ENCODE measurements at regions not wholly inside any gene's neighbourhood (a gene's known extent, or its start where the extent isn't known, plus 50 kb on each side); places are given as distances from the start of the nearest gene placed in this dataset.
"Not testable (repeated sequence)": the region's sequence is repeated elsewhere in the genome, so short reads cannot be mapped to it uniquely, and the experiment has no call there.

DNA sequence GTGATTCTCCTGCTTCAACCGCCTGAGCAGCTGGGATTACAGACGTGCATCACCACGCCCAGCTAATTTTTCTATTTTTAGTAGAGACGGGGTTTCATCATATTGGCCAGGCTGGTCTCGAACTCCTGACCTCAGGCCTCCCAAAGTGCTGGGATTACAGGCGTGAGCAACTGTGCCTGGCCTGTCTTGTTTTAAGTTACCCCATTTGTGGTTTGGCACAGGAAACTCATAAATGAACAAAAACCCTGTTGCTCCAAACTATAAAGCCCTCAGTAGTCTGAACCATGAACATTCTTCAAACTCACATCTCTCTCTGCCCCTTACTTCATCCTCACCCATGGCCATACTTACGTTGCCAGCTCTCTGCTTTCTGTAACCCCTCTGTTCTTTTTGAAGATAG, 61.7 kb downstream of the RHOU start:
- DNase-seq (ENCODE audit: low spot score), result not testable (repeated sequence)

DNA sequence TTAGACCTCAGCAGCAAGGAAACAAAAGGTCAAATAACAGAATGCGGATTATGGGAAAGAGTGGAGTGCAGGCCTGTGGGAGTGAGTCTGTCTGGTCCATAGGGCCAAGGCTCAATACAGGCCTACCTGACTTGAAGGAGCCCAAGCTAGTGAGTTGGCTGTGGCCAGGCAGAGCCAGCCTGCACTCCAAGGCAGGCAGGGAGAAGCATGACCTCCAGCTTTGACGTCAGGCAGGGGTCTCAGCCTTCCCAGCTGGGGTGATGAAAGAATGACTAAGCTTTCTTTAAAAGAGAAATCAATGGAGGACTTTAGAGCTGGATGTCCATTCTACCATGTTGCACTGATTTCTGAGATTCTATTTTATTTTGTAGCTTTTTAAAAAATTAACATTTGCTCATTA, 62.8 kb downstream of the RHOU start:
- no peak for DNase-seq (ENCODE audit: low spot score)

DNA sequence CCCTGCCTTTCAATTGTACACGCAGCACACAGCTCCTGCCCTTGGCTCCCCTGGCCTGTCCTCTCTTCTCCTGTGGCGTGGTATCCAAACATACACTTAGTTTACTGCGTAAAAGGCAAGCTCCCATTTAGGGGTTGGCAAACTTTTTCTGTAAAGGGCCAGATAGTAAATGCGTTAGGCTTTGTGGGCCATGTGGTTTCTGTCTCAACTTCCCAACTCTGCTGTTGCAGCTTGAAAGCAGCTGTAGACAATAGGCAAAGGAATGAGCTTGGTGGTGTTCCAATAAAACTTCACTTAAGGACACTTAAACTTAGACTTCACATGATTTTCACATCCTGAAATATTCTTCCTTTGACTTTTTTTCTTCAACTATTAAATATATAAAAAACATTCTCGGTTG, 63.3 kb downstream of the RHOU start:
- no peak for DNase-seq (ENCODE audit: low spot score)

DNA sequence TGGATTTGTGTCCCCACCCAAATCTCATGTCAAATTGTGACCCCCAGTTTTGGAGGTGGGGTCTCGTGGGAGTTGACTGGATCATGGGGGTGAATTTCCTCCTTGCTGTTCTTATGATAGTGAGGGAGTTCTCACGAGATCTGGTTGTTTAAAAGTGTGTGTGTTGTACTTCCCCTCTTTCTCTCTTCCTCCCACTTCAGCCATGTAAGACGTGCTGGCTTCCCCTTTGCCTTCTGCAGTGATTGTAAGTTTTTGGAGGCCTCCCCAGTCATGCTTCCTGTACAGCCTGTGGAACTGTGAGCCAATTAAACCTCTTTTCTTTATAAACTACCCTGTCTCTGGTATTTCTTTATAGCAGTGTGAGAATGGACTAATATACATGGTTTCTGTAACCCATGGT, 64.6 kb downstream of the RHOU start:
- DNase-seq (ENCODE audit: low spot score), result no peak

DNA sequence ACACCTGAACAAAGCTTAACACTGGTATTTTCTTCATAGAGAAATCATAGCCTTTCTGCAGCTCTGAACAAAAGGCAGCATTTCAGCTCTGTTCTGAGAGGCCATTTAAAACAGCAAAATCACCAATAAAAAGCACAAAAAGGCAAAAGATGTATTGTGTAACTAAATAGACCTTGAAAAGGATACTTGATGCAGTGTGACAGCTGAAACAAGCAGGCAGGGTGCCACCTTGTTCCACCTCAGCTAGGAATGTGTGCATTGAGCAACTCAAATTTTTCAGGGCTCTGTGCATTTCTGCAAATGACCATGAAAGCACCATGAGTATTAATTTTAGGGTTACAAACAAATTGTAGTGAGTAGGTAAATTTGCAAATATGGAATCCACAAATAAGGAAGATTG, 65.8 kb downstream of the RHOU start:
- no peak for DNase-seq (ENCODE audit: low spot score)

DNA sequence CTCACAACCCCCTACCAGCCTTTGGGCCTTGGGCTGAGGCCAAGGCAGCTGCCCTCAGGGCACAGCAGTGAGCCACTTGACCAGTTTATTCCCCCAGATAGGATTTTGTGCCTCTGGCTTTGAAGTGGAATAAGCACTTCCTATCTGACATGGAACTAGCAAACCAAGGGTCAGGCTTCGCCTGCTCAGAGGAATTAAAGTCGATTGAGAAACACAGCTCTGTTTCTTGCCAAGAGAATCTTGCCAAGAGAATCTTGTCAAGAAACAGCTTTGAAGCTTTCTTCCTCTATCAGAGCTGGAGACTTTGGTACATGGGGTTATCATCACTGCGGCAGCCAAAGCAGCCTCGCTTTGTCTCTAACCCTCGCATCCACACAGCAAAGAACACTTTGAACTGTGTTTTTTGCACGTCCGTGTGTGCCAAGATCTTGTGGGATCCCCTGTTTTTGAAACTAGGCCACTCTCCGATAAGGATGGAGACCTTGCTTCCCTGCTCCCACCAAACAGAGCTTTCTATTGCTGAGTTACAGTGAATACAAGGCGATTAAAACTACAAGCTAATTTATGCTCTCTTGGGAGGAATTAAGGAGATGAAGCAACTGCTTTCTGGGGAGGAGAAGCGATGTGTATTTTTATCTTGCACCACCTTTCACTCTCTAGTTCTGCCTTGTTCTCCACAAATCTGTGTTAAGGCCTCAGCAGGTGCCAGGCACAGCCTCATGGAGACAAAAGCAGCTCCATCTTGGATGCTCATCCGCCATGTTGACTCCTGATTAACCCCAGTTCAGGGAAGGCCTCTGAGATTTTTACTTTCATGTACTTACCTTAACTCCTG, 67.3 kb downstream of the RHOU start:
- DNase-seq (ENCODE audit: low spot score), result no peak

DNA sequence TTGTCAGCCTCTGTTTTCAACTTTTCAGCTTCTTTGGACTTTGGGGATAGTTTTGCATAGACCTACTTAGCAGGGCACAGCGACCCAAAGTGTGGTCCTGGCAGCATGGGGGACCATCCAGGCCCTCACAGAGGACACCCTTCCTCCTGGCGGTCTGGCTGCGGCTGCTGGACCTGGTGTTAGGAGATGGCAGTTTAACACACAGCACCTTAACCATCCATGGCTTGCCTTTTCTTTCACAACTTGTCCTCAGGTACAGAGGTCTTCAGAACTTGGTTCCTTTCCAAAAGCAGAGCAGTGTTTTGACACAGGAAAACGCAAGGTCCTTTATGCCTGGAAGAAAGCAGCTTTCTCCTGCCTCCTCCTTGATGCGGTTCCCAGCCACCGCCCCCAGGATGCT, 68.1 kb downstream of the RHOU start:
- DNase-seq (ENCODE audit: low spot score), result no peak

DNA sequence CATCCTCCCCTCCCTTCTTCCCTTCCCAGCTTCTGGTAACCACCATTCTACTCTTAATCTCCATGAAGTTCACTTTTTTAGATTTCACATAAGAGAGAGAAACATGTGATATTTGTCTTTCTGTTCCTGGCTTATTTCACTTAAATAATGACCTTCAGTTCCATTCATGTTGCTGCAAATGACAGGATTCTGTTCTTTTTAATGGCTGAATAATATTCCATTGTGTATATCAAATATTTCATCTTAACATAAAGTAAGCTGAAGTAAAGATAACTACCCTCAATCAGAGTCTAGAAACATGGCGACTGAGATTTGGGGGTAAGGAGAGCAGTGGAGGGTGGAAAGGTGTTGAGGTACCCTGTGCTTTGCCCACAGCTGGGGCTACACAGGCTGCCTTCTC, 68.9 kb downstream of the RHOU start:
- DNase-seq (ENCODE audit: low spot score), result no peak

DNA sequence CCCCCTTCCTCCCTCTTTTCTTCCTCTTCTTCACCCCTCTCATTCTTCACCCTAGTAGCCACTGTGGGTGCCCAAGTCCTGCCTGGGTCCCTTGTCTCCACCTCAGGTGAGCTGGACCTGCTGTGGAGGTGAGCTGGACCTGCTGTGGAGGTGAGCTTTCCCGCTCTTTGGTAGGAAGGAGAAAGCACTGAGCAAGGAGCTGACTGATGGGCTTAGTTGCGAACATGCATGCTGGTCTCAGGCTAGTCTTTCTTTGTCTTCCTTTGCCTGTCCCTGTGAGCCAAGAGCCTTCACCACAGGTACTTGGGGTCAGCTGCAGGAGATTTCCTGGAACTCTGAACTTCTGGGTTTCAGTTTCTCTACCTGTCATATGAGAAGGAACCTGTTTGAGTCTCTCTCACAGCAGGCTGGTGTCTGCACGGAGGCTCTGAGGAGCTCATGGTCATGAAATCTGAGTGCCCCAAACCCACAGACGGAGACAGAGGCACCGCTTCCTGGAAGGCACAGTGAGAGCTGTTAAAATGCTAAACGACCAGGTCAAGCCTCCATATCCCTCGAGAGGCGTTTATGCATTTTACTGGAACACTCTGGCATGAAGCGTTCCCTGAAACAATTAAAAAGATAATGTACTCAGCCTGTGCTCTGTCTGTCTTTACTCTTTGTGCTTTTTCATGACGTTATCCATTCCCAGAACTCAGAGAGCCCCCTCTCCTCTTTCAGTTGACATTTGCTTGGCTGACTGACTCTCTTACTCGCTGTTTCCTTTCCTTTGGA, 69.5 kb downstream of the RHOU start:
- DNase-seq (ENCODE audit: low spot score), result peak; percentile 30

DNA sequence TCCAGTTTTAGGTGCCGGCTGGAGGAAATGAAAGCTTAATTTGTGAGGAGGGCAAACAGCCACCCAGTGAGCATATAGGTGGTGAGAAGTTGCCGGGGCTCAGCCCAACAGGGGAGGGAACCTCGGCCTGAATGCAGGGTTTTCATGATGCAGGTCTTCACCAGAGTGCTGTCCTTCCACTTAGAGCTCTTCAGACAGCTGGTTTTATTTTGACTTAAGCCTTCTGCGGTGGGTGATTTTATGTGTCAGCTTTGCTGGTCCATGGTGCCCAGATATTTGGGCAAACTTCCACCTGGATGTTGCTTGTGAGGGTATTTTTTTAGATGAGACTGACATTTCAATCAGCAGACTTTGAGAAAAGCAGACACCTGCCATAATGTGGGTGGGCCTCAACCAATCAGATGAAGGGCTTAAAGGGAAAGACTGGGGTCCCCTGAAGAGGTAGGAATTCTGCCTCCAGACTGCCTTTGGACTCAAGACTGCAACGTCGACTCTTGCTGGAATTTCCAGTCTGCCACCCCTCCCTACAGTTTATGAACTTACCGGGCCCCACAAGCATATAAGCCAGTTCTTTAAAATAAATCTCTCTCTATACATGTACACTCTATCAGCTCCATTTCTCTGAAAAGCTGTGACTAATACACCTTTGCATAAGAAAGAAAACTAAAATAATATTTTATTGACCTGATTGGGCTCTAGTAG, 72.8 kb downstream of the RHOU start:
- no peak for DNase-seq (ENCODE audit: low spot score)

DNA sequence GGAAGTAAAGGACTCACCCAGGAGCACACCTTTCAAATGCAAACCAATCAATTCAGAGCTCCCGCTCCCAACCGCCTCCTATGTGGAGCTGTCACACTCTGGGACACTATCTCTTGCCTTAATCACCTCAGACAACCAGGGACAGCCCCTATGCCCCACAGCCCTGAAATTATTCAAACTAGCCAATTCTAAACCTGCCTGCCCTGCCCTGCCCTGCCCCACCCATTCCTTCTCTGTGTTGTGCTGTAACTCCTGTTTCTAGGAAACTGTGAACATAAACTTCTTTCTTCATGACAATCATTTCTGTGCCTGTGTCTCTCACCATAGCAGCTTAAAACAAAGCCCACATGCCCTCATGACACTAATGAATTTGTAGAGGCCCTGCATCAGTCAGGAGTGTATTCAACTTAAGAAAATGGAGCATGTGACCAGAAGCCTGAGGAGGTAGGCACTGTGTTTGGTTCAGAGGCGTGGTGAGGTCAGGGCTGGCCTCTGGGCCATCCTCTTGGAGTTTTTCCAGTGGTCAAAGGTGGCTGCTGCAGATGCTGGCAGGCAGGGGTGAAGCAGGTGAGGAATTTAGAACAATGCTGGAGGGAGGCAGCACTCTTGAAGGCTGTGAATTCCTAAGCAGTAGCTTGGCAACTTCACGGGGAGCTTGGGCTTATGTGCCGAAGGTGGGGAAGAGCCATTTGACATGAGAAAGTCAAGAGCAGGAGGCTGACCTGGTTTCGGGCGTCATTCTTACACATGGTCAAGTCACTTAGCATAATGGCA, 74.5 kb downstream of the RHOU start:
- DNase-seq (ENCODE audit: low spot score), result peak; percentile 30

DNA sequence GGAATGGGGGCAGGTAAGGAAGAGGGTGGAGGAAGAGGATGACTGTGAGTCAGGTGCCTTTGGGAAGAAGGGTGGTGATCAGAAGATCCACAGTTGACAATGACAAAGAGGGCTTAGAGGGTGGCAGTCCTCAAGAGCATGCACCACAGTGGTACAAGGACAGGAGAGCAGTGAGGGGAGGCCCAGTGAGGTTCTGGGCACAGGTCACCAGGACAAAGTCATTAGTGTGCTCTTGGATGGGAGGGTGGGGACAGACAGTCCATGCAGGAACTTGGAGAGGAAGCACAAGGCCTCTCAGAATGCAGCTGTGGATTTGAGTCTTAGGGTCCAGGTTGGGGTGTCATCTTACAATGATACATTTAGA, 75.1 kb downstream of the RHOU start:
- DNase-seq (ENCODE audit: low spot score), result no peak

DNA sequence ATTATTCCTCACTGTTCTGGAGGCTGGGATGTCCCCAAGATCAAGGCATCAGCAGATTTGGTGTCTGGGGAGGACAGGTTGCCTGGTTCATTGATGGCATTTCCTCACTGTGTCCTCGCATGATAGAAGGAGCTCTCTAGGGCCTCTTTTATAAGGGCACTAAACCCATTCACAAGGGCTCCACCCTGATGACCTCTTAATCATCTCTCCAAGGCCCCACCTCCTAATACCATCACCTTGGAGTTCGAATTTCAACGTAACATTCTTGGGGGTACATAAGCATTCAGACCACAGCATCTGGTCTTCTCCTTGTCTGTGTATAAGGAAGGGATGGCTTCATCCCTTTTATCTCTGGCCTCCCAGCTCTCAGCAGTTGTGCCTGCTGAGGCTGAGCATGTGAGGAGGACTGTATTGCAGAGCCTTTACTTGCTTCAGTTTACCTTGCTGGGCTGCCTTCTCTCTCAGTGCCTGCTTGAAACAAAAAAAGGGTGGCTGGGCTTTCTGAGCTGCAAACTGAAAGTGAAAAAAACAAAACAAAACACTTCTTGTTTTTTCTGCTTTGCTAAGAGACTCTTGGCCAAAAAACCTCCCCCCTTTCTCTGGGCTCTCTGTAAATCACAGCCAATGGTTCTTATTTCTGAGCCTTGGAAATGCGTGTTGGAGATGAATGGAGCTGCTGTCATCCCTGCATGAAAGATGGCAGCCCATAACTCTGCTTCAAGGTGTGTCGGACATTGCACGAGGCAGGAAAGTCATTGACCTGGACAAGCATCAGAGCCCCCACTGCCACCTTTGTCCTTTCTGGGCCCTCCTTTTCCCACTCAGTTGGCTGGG, 75.8 kb downstream of the RHOU start:
- DNase-seq (ENCODE audit: low spot score), result no peak

DNA sequence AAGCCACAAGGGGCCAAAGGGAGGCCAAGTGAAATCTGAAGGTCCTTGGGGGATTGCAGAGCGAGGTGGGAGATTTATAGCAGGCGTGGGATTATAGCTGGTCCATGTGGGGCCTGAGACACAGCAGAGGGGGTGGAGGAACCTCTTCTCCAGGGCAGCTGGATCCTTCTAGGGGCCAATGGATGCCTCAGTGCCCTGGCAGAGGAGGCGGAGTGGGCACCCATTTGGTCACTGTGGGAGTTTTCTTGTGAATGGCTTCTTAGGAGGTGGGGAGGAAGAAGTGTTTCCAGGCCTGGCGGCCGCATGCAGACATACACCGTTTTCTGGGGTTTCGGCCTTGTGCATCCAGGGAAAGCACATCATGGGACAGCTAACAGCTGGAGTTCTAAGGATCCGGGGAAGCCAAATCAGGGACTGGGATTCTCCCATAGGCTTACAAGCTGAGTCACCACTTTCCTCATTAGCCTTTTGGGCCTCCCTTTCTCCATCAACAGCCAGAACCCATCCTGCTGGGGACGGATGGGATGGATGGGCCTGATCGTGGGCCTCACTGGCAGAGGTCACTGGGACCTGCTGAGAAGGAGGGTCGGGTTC, 76.5 kb downstream of the RHOU start:
- DNase-seq (ENCODE audit: low spot score), result no peak

DNA sequence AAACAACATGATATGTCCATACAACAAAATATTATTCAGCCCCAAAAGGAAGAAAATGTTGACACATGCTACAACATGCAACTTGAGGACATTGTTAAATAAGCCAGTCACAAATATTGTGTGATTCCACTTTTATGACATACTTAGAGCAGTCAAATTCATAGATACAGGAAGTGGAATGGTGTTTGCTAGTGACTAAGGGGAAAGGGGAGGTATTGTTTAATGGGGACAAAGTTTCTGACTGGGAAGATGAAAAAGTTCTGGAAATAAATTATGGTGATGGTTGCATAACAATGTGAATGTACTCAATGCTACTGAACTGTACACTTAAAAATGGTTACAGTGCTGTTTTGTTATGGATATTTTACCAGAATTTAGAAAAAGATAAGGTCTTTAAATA, 77.7 kb downstream of the RHOU start:
- no peak for DNase-seq (ENCODE audit: low spot score)

DNA sequence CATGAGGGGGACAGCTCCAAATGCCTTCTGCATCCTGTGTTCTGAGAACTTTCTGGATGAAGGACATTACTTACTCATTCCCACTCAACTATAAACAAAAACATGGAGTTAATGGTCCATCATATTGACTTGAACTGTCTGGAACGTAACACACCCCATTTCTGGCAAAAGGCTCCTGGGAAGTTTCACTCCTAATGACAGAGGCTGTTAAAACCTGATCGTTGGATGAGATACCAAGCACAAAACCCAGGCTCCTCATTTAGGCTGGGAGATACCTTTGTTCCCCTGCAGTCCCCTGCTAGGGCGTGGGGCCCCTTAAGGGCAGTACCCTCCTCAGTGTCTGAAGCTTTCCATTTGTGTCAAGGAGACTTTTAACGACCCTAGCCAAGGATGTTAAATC, 78.9 kb downstream of the RHOU start:
- DNase-seq (ENCODE audit: low spot score), result no peak

DNA sequence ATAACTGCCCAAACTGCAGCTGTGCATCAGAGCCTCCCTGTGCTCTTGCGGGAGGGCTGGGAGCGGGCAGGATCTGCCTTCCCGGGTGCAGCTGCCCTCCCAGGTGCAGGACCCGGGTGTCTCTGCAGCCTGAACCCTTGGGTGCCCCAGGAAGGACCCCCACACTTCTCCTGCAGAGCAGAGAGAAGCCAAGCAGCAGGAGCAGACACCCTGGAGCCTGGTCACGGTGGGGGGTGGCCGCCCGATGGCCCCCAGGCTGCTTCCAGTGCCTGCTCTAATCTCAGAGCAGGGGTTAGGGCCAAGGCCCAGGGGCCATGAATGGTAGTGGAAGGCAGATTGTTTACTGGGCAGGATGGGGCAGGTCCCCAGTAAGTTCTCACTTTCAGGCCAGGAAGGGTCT, 83.0 kb downstream of the RHOU start:
- no peak for DNase-seq (ENCODE audit: low spot score)

DNA sequence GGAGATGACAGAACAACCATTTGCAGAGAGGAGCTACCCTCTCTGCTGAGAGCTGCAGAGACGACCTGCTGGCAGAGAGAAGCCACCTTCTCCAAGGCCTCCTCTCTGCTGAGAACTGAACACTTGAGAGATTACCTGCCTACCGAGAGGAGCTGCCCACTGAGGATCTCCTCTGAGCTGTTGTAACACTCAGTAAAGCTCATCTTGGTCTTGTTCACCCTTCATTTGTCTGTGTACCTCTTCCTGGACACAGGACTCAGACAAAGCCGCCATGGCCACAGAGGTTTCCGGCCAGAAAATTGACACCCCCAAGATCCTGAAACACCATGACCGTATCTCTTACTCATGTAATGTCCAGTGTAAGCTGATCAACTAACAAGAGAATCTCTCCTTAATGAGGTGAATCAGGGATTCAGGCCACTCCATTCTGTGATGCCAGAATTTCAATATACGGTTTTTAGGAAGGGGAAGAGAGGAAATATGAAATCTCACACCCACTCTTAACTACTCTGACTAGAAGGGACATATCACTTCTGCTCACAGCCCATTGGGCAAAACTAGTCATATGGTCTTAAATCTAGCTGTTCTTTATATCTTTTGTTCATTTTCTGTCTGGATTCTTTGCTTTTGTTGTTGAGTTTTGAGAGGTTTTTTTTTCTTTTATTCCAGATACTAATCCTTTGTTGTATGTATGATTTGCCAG, 83.8 kb downstream of the RHOU start:
- DNase-seq (ENCODE audit: low spot score), result no peak

DNA sequence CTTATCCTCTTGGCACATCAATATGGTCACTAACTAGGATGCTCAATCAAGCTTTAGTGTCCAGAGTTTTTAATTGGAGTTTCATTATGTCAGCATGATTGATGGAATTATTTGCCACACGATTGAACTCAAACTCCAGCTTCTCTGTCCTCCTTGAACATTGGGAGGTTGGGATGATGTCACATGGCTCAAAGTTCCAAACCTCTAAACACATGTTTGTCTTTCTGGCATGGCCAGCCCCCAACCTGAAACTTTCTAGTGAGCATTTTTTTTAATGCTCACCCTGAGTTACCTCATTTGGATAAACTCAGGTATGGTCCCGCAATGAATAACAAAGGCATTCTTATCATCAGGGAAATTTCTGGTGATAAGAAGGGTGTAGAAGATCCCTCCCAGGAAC, 86.0 kb downstream of the RHOU start:
- no peak for DNase-seq (ENCODE audit: low spot score)

DNA sequence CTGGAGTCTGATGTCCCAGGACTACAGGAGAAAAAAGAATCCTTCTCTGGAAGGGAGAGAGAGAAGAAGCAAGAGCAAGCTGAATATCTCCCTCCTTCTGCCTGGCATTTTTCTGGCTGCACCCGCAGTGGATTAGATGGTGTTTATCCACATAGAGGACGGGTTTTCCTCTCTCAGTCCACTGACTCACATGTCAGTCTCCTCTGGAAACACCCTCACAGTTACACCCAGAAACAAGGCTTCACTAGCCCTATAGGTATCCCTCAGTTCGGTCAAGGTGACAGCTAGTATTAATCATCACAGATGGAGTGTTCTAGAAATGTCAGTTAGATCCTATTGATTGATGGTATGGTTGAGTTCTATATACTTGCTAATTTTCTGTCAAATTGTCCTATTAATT, 87.9 kb downstream of the RHOU start:
- no peak for DNase-seq (ENCODE audit: low spot score)

All from iPS-NIHi11 (cell line).